ENCODE measurements at regions not wholly inside any gene's neighbourhood (a gene's known extent, or its start where the extent isn't known, plus 50 kb on each side); places are given as distances from the start of the nearest gene placed in this dataset.

DNA sequence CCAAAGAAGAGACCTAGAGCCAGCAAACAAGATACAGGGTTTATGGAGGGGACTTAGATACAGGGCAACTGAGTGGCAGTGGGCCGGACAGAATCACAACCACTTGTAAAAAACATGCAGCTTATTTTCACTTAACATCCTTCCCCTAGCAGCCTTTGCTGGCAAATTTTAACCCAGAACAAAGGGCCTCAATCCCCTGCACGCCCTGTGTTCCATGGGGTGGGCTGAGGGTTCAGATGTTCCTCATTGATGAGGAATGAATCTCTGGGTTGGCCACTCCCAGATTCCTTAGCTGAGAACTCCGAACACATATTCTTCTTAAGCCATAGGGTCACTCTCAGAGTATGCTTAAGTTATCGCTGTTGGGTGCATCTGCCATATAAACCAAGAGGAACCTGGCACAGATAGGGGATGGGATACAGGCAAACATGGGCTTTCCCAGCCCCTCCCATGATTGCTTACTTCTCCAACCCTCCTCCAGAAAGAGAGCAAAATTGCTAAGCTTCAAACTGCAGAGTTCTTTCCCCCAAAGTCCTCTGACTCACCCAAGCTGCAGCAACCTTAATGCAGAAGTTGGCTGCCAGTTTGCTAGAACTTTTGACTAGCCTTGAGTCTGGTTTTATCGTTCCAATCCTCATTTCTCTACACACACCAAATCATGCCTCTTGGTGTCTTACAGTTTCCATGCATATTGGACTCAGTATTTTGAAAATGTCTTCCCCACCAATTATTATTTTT is 146.9 kb downstream of the CD47 start:
- TF ChIP-seq CTCF (IDR thresholded peaks at IDR 0.05 in 4 of 5, conservative IDR thresholded peaks at IDR 0.05 in 1 of 5) (no peak), POLR2A (IDR thresholded peaks at IDR 0.05) (no peak)

All from gastrocnemius medialis (tissue), 4 donors.